Neural cell (in vitro differentiated cells): ENCODE measurements at regions not wholly inside any gene's neighbourhood (a gene's known extent, or its start where the extent isn't known, plus 50 kb on each side); places are given as distances from the start of the nearest gene placed in this dataset.

ENCODE experiments used
- H2AFZ ChIP-seq: fragments of 200-600, 300-800 bp; sonication (generic), shearing (Covaris generic); 2 replicates; pipeline ENCODE4 v1.6.0; 2014; ENCODE audit warnings: low read depth, mild to moderate bottlenecking, antibody characterized with exemption, low read length, moderate library complexity
- H3F3A ChIP-seq: fragments of 200-600 bp; shearing (Covaris generic); 2 replicates; pipeline ENCODE4 v1.6.1; 2016; ENCODE audit warnings: mild to moderate bottlenecking, moderate library complexity, mixed read lengths, antibody characterized with exemption, low read length; ENCODE audit not compliant: insufficient read depth, poor library complexity, severe bottlenecking
- H3K27ac ChIP-seq: fragments of 200-600, 300-800 bp; sonication (generic), shearing (Covaris generic); 2 replicates; pipeline ENCODE4 v1.5.1; 2014; ENCODE audit warnings: mild to moderate bottlenecking, low read length, moderate library complexity
- H3K27me3 ChIP-seq: fragments of 300-800, 200-600 bp; sonication (generic), shearing (Covaris generic); 2 replicates; pipeline ENCODE4 v1.6.0; 2014; ENCODE audit warnings: mild to moderate bottlenecking, low read depth, low read length, moderate library complexity; ENCODE audit not compliant: insufficient read depth
- H3K36me3 ChIP-seq: fragments of 300-800, 200-600 bp; sonication (generic), shearing (Covaris generic); 2 replicates; pipeline ENCODE4 v1.5.1; 2014; ENCODE audit warnings: mild to moderate bottlenecking, antibody characterized with exemption, low read length, moderate library complexity; ENCODE audit not compliant: insufficient read depth
- H3K4me2 ChIP-seq: fragments of 300-800, 200-600 bp; sonication (generic), shearing (Covaris generic); 2 replicates; pipeline ENCODE4 v1.6.0; 2014; ENCODE audit warnings: mild to moderate bottlenecking, low read length
- H3K4me3 ChIP-seq: fragments of 300-800, 200-600 bp; sonication (generic), shearing (Covaris generic); 2 replicates; pipeline ENCODE4 v1.5.1; 2014; ENCODE audit warnings: mild to moderate bottlenecking, low read length, moderate library complexity
- H3K79me2 ChIP-seq: fragments of 200-600 bp; shearing (Covaris generic); replicated peaks from 2 replicates; pipeline ENCODE4 v1.6.0; 2014; ENCODE audit warnings: mild to moderate bottlenecking, low read length, moderate library complexity; ENCODE audit not compliant: insufficient read depth
- H3K9ac ChIP-seq: fragments of 300-800, 200-600 bp; sonication (generic), shearing (Covaris generic); 2 replicates; pipeline ENCODE4 v1.6.1; 2016; ENCODE audit warnings: mild to moderate bottlenecking, low read length, mixed read lengths
- H3K9me2 ChIP-seq: fragments of 200-600 bp; shearing (Covaris generic); 2 replicates; pipeline ENCODE4 v1.6.1; 2016; ENCODE audit warnings: mild to moderate bottlenecking, low read length, mixed read lengths; ENCODE audit not compliant: insufficient read depth
- H3K9me3 ChIP-seq: fragments of 200-600, 300-800 bp; sonication (generic), shearing (Covaris generic); 2 replicates; pipeline ENCODE4 v1.6.1; 2016; ENCODE audit warnings: mild to moderate bottlenecking, mixed run types, low read length, moderate library complexity, mixed read lengths
- H4K20me1 ChIP-seq: fragments of 200-600 bp; shearing (Covaris generic); 2 replicates; pipeline ENCODE4 v1.6.1; 2016; ENCODE audit warnings: mild to moderate bottlenecking, mixed run types; ENCODE audit not compliant: insufficient read depth
- CTCF ChIP-seq: fragments of 450-650 bp; IDR thresholded peaks from 2 replicates; pipeline ENCODE4 v1.5.1; 2014; ENCODE audit warnings: antibody characterized with exemption, mild to moderate bottlenecking, moderate library complexity; ENCODE audit not compliant: poor library complexity, severe bottlenecking
- EP300 ChIP-seq: fragments of 450-650 bp; conservative IDR thresholded peaks from 2 replicates; pipeline ENCODE4 v1.6.1; 2014; ENCODE audit warnings: antibody characterized with exemption, mild to moderate bottlenecking, moderate library complexity; ENCODE audit not compliant: poor library complexity, severe bottlenecking
- EZH2 ChIP-seq: fragments of 200-600, 300-800 bp; shearing (Covaris generic), sonication (generic); IDR thresholded peaks from 2 replicates; pipeline ENCODE4 v1.6.1; 2014; ENCODE audit warnings: antibody characterized with exemption, low read length, borderline replicate concordance, mild to moderate bottlenecking; ENCODE audit not compliant: insufficient read depth, poor library complexity, severe bottlenecking
- MXI1 ChIP-seq: fragments of 450-650 bp; conservative IDR thresholded peaks from 2 replicates; pipeline ENCODE4 v1.6.1; 2014; ENCODE audit warnings: antibody characterized with exemption, mild to moderate bottlenecking; ENCODE audit not compliant: poor library complexity, severe bottlenecking
- POLR2AphosphoS5 ChIP-seq: IDR thresholded peaks from 2 replicates; pipeline ENCODE4 v1.6.1; 2012
- RAD21 ChIP-seq: fragments of 450-650 bp; conservative IDR thresholded peaks from 2 replicates; pipeline ENCODE4 v1.6.1; 2014; ENCODE audit warnings: antibody characterized with exemption, mild to moderate bottlenecking, moderate library complexity
- REST ChIP-seq: IDR thresholded peaks from 2 replicates; pipeline ENCODE4 v1.6.1; 2012; ENCODE audit warnings: borderline replicate concordance
- SMC3 ChIP-seq: fragments of 450-650 bp; conservative IDR thresholded peaks from 2 replicates; pipeline ENCODE4 v1.6.1; 2014; ENCODE audit warnings: antibody characterized with exemption, mild to moderate bottlenecking, moderate library complexity; ENCODE audit not compliant: poor library complexity
- TAF1 ChIP-seq: IDR thresholded peaks from 2 replicates; pipeline ENCODE4 v1.6.1; 2012; ENCODE audit warnings: low read depth

GRCh38 chr16:26330654-26331053, 638.9 kb downstream of the HS3ST4 start:
- no peaks in the 10 kb centered on the region for H4K20me1 ChIP-seq
- H3K9me3 ChIP-seq = no peaks in the 10 kb centered on the region
- no peak overlapping the region for H3K9ac ChIP-seq
- TF ChIP-seq MXI1 = no peak
- no peak for TF ChIP-seq TAF1
- no peak for TF ChIP-seq EP300
- TF ChIP-seq POLR2AphosphoS5 = no peak
- no peak for TF ChIP-seq SMC3
- TF ChIP-seq CTCF = no peak
- no peak for TF ChIP-seq RAD21
- no peak for TF ChIP-seq REST
- TF ChIP-seq EZH2 = no peak
- H3K79me2 ChIP-seq = no peaks in the 10 kb centered on the region
- no peak overlapping the region for H3K4me2 ChIP-seq
- H3K9me2 ChIP-seq = no peaks in the 10 kb centered on the region
- no peak overlapping the region for H3K27ac ChIP-seq
- no peaks in the 10 kb centered on the region for H3K27me3 ChIP-seq
- H2AFZ ChIP-seq = no peak overlapping the region
- peaks cover 22% of the 10 kb centered on the region for H3F3A ChIP-seq
- H3K36me3 ChIP-seq = no peaks in the 10 kb centered on the region
- no peak overlapping the region for H3K4me3 ChIP-seq

DNA sequence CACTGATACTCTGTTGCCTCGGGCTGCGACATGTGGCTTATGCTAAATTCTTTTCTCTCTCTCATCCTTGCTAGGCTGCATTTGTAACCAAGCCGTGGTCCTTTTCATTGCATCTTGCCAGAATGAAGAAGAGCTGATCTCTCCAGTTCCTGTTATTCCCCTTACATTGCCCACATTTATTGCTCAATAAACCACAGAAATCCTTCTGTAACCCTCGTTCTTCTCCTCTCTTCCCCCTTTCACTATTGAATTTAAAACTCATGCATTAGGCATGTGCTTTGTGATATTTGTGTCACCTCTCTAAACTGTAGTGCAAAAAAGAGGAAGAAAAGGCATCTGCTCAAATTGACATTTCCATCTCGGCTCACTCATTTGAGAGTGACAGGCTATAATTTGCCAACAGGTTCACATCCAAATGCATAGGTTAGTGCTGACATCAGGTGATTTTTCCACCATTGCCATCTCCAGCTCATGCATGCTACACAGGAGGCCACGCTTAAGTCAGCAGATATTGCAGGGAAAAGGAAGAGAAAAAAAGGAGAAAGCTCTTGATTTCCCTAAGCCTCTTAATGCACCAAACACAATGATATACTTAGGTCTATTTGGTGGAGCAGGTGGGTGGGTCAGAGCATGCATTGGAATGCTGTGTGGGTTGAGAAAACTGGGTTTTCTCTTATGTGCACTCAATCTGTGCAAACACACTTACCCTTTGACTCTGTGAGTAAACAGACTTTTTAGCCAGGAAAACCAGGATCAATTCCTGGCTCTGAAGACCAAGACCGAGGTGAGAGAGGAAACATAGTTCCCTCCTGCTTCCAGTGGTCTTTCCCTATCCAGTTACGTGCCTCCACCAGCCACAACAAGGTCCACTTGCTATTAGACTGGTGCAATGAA, 642.7 kb downstream of the HS3ST4 start:
- Histone ChIP-seq H3K27ac (peak overlapping the region; percentile 83), H3K9me2 (no peaks in the 10 kb centered on the region), H3F3A (peaks cover 22% of the 10 kb centered on the region), H3K4me2 (no peak overlapping the region), H3K79me2 (no peaks in the 10 kb centered on the region), H3K9ac (peak overlapping the region; percentile 38), H3K36me3 (no peaks in the 10 kb centered on the region), H3K9me3 (no peaks in the 10 kb centered on the region), H3K27me3 (no peaks in the 10 kb centered on the region), H3K4me3 (peak overlapping the region; percentile 35), H4K20me1 (no peaks in the 10 kb centered on the region), H2AFZ (no peak overlapping the region)
- TF ChIP-seq EZH2 (no peak), POLR2AphosphoS5 (peak; percentile 84), RAD21 (peak; percentile 58), MXI1 (peak; percentile 33), EP300 (peak; percentile 97), SMC3 (peak; percentile 44), CTCF (no peak), TAF1 (no peak), REST (peak; percentile 87)
